Tibial nerve (tissue), 4 donors: ENCODE measurements at regions not wholly inside any gene's neighbourhood (a gene's known extent, or its start where the extent isn't known, plus 50 kb on each side); places are given as distances from the start of the nearest gene placed in this dataset.

ENCODE experiments used
- DNase-seq, 2 donors: peaks; one replicate each; pipeline ENCODE4 v3.0.0-alpha.2; 2019; ENCODE audit warnings: low spot score in 2 of 2
- H3K27ac ChIP-seq, 4 donors: fragments of 200-600 bp; sonication (generic) in 3 of 4; one replicate each; pipeline ENCODE4 v1.5.1; 2017 to 2019; ENCODE audit warnings: mild to moderate bottlenecking in 1 of 4
- H3K27me3 ChIP-seq, 2 donors: fragments of 200-600 bp; sonication (generic) in 1 of 2; one replicate each; pipeline versions ENCODE4 v1.5.1 to v1.6.0; 2017 to 2019
- H3K36me3 ChIP-seq, 3 donors: fragments of 200-600 bp; sonication (generic); one replicate each; pipeline ENCODE4 v1.5.1; 2018 to 2019
- H3K4me1 ChIP-seq, 4 donors: fragments of 200-600 bp; sonication (generic) in 3 of 4; one replicate each; pipeline ENCODE4 v1.5.1; 2017 to 2019
- H3K4me3 ChIP-seq, 4 donors: fragments of 200-600 bp; sonication (generic) in 3 of 4; one replicate each; pipeline ENCODE4 v1.5.1; 2017 to 2019; ENCODE audit warnings: mild to moderate bottlenecking in 1 of 4, moderate library complexity in 1 of 4
- H3K9me3 ChIP-seq, 4 donors: fragments of 200-600 bp; sonication (generic) in 3 of 4; one replicate each; pipeline ENCODE4 v1.5.1; 2017 to 2019
- CTCF ChIP-seq, 5 experiments: fragments of 200-600 bp in 3 of 5; fragments of 450-650 bp in 2 of 5; sonication (generic) in 3 of 5; IDR thresholded peaks; one replicate each; pipeline ENCODE4 v1.5.1; 2016 to 2019; ENCODE audit warnings: antibody characterized with exemption in 5 of 5, mild to moderate bottlenecking in 3 of 5, moderate library complexity in 2 of 5
- EP300 ChIP-seq, 2 donors: sonication (generic); formaldehyde crosslinking; IDR thresholded peaks; one replicate each; pipeline ENCODE4 v1.6.1; 2017; ENCODE audit warnings: antibody characterized with exemption in 2 of 2, mild to moderate bottlenecking in 1 of 2
- POLR2A ChIP-seq, 2 donors: fragments of 450-650 bp; IDR thresholded peaks; one replicate each; pipeline ENCODE4 v1.6.1; 2017; ENCODE audit warnings: antibody characterized with exemption in 2 of 2, mild to moderate bottlenecking in 2 of 2, moderate library complexity in 2 of 2
- WGBS, 2 donors: methylation state at CpG; one replicate each; pipeline ENCODE4 v1.1.5; 2018; 5-methylcytosine and 5-hydroxymethylcytosine counted together

GRCh38 chr9:16996901-16997491 lies 126.5 kb upstream of the BNC2 start:
- TF ChIP-seq EP300 (IDR thresholded peaks at IDR 0.05) (no peak), CTCF (IDR thresholded peaks at IDR 0.05) (no peak), POLR2A (IDR thresholded peaks at IDR 0.05) (no peak)
- H3K4me3 ChIP-seq, result no peak overlapping the region
- H3K27me3 ChIP-seq, result no peaks in the 10 kb centered on the region
- no peaks in the 10 kb centered on the region for H3K36me3 ChIP-seq
- peaks cover 0 to 34% (median 10%) of the 10 kb centered on the region in 4 donors for H3K9me3 ChIP-seq
- WGBS, 2 donors, result 92 to 95% methylated on average over 2 of the region's 2 CpGs
- no peak overlapping the region for H3K27ac ChIP-seq
- DNase-seq, result no peak
- no peaks in the 10 kb centered on the region for H3K4me1 ChIP-seq

DNA sequence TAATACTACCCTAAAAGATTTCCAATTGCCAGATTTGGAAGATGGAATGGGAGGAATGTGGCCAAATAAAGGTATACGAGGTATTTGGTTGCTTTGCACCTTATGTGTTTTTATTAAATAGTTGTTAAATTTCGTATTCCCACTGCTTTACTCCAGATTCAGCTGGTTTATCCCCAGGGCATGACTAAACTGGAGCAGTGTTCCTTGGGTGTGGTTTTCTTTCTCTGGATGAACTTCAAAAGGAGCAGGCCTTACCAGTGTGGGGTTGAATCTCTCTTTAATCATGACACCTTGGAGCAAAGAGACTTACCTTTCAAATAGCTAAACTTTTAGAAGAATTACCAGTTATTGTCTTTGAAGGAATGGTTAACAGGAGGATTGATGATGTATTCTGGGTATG lies 121.7 kb upstream of the BNC2 start:
- no peak for DNase-seq
- TF ChIP-seq CTCF (IDR thresholded peaks at IDR 0.05) (no peak), EP300 (IDR thresholded peaks at IDR 0.05) (no peak), POLR2A (IDR thresholded peaks at IDR 0.05) (no peak)
- H3K27me3 ChIP-seq, result no peaks in the 10 kb centered on the region
- no peaks in the 10 kb centered on the region for H3K36me3 ChIP-seq
- H3K9me3 ChIP-seq, result peaks cover 0 to 29% (median 9%) of the 10 kb centered on the region in 4 donors
- no peak overlapping the region for H3K27ac ChIP-seq
- no peak overlapping the region for H3K4me3 ChIP-seq
- peaks cover 0 to 5% (median 0%) of the 10 kb centered on the region in 4 donors for H3K4me1 ChIP-seq
- 53 to 62% methylated on average over 2 of the region's 2 CpGs for WGBS, 2 donors

DNA sequence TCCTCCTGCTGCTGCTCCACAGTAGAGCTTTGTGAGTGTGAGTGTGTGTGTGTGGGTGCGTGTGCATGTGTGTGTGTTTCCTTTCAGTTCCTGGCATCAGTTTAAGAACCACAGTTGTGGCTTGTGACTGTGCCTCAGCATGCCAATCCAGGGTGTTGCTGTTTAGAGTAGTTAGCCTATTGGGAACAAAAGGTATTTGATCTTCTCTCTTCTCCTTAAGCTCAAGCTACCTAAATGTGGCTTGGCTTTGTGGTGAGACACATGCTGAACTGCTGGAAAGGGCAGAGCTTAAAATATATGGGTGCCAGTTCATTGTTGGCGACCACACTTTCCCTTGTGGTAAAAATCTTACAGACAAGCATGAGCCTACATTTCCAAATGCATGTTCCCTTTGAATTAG lies 116.6 kb upstream of the BNC2 start:
- Histone ChIP-seq H3K27me3 (no peaks in the 10 kb centered on the region), H3K36me3 (no peaks in the 10 kb centered on the region), H3K4me1 (peaks cover 0 to 21% (median 2%) of the 10 kb centered on the region in 4 donors), H3K4me3 (no peak overlapping the region), H3K27ac (peak overlapping the region in 2 of 4 donors; percentile 61 to 87), H3K9me3 (no peaks in the 10 kb centered on the region)
- TF ChIP-seq CTCF (IDR thresholded peaks at IDR 0.05) (no peak), EP300 (IDR thresholded peaks at IDR 0.05) (no peak), POLR2A (IDR thresholded peaks at IDR 0.05) (no peak)
- WGBS, 2 donors, result 37 to 53% methylated on average over 2 of the region's 2 CpGs
- no peak for DNase-seq

DNA sequence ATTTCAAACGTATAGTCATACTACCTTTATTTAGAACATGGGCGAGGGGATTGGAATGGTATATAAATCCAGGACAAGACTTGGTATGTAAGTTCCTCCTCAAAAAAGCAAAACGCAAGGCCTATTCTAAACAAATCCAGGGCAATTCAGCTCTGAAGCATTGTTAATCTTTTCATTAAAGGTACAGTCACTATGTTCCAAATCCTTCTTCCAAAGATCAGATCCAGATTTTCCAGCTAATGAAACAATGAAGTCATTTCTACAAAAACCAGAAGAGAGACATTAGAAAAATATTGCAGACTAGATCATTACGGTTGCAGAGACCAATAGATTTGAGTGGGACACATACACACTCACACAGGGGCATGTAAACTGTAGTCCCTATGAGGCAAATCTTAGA lies 116.1 kb upstream of the BNC2 start:
- Histone ChIP-seq H3K27me3 (no peaks in the 10 kb centered on the region), H3K9me3 (no peaks in the 10 kb centered on the region), H3K36me3 (no peaks in the 10 kb centered on the region), H3K27ac (peak overlapping the region in 2 of 4 donors; percentile 61 to 87), H3K4me1 (peaks cover 0 to 21% (median 2%) of the 10 kb centered on the region in 4 donors), H3K4me3 (no peak overlapping the region)
- TF ChIP-seq EP300 (IDR thresholded peaks at IDR 0.05) (no peak), CTCF (IDR thresholded peaks at IDR 0.05) (no peak), POLR2A (IDR thresholded peaks at IDR 0.05) (no peak)
- DNase-seq, result no peak
- 54 to 55% methylated on average over 4 of the region's 4 CpGs for WGBS, 2 donors

DNA sequence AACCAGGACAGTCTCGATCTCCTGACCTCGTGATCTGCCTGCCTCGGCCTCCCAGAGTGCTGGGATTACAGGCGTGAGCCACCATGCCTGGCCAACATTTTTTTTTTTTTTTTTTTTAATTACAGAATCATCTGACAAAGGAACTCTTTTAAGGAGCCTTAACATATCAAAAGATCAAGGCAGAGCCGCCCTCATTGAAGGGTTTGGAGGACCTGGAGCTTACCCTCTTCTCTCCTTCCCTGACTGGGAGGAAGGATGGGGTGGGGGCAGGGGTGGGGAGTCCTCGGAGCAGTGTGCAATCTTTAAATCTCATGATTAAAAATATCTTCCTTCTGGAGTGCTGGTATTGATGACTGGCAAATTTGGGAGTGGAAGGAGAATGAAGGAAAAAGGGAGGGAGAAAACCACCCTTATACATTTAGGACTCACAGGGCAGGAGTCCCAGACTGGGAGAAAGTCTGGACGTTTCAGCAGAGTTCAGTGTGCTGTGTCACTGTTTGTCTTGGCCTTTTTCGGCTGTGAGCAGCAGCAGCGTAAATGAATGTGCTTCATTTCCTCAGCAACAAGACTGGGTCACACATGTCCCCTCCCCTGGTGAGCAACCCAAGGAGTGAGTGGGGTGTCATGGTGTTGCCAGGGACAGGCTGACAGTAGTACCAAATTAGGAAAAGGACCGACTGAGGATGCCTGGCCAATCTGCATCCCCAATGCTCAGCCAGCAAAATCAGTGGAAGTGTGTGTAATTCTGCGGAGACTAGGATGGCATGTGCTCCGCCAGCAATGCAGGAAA lies 115.3 kb upstream of the BNC2 start:
- peaks cover 0 to 21% (median 2%) of the 10 kb centered on the region in 4 donors for H3K4me1 ChIP-seq
- no peak for TF ChIP-seq POLR2A (IDR thresholded peaks at IDR 0.05)
- peak in 1 of 2 donors; percentile 6 for TF ChIP-seq EP300 (IDR thresholded peaks at IDR 0.05)
- no peak for TF ChIP-seq CTCF (IDR thresholded peaks at IDR 0.05)
- peak; percentile 14 to 23 for DNase-seq
- H3K9me3 ChIP-seq, result no peaks in the 10 kb centered on the region
- H3K36me3 ChIP-seq, result no peaks in the 10 kb centered on the region
- 53% methylated on average over 12 of the region's 12 CpGs for whole genome bisulfite sequencing, 2 donors
- no peaks in the 10 kb centered on the region for H3K27me3 ChIP-seq
- no peak overlapping the region for H3K4me3 ChIP-seq
- H3K27ac ChIP-seq, result peak overlapping the region in 2 of 4 donors; percentile 61 to 87
